ENCODE measurements at regions not wholly inside any gene's neighbourhood (a gene's known extent, or its start where the extent isn't known, plus 50 kb on each side); places are given as distances from the start of the nearest gene placed in this dataset.
"Not testable (repeated sequence)": the region's sequence is repeated elsewhere in the genome, so short reads cannot be mapped to it uniquely, and the experiment has no call there.

DNA sequence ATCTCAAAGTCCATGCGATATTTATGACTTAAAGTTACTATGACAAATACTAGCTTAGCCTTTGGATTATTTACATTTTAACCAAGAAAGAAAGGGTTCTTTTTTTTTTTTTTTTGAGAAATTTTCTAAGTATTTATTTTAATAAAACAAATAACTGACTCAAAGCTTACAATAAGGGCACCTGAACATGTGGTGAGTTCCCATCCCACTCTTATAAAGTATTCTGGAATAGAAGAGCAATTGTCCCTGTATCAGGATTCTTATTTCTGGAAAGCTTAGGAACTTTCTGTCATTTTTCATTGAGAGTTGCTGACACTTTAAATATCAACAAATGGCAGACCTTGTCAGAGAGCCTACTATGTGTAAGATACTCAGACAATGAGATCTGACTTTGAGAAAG lies 686.1 kb upstream of the SOX9 start:
- no peak for FAIRE-seq
- no peak for DNase-seq (ENCODE audit: insufficient read length, low spot score)

DNA sequence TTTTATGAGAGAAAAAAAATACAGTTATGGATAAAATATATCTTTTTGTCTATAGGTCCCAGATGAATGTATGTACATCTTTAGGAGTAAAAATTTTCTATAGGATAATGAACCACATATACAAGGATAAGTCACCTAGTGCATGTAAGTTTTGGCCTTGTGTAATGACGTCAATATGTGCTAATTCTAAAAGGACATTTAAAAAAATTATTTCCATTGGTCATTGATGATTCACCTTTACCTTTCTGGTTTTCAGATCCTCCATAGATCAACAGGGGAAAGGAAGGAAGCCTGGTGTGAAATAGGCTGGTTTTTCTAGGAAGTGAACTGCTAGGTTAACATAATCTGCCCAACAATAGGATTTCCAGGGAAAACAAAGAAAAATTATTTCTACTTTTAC lies 684.3 kb upstream of the SOX9 start:
- DNase-seq (ENCODE audit: insufficient read length, low spot score) (no peak), FAIRE-seq (no peak)

DNA sequence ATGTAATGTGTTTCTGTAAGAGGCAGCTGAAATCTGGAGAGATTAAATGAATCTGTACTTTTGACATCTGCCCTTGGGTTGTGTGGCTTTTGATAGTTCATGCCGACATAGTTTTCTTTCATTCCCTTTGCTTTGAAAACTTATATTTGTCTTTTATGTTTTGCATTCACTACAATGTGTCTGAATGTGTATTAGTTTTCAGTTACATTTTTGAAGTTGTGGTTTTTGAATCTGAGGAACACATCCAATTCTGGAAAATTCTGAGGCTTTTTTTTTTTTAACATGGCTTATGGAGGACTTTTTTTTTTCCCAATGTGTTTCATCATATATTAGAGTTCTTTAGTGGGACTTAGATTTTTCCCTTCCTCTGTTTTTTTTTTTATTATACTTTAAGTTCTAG lies 683.7 kb upstream of the SOX9 start:
- no peak for FAIRE-seq
- no peak for DNase-seq (ENCODE audit: insufficient read length, low spot score)

DNA sequence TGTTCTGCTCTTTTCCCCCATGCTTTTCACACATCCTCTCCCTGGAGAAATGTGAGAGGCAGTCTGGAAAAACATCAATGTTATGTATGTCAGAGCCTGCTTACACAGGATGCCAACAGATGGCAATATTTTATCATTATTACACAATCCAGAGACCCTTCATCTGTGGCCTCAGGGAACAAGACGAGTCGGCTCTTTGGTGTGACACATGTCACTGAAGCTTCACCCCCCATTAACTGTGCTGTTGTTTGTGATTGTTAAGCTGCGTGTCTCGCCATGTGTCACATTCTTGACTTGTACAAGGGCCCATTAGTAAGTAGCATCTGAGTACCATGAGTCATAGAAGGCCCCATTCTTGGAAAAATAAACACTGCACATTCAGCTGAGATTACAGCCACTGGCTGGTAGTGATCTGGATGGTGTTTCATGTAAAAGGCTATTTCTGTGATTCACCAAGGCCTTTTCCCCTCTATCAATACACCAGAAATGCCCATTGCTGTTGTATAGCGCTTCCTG lies 682.1 kb upstream of the SOX9 start:
- peak; percentile 61 for DNase-seq (ENCODE audit: insufficient read length, low spot score)
- peak; percentile 99 for FAIRE-seq

DNA sequence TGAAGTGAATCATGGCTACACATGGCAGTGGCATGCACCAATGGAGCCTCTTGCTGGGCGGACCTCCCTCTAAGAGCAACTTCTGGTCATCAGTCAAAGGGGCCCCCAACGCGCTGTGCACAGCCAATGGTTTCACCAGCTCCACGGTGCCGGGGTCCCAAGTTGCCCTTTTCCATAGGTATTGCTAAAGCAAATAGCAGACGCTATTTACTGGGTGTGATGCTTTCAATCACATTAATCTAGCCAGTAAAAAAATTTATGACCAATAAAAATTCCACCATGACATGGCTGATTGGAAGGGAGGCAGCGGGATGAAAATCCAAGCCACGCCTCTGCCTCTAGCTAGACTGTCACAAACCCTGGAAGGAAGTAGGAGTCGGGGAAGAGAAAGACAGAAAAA lies 680.3 kb upstream of the SOX9 start:
- FAIRE-seq (no peak), DNase-seq (ENCODE audit: insufficient read length, low spot score) (no peak)

DNA sequence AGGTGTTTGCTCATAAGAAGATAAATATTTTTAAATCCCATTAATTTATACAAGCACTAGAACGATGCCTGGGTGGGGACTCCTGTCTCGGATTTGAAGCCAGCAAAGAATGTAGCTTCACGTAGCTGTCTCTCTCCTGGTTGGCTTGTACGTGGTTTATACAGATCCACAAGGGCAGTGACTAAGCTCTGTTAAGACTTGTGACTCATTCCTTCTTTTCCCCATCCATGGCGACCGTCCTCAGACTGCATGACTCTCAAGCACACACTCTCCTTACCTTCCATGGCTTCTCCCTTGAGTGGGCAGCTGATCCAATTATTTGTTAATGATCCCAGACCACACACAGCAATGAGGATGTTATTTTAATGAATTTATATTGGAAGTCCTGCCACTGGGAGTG lies 679.7 kb upstream of the SOX9 start:
- DNase-seq (ENCODE audit: insufficient read length, low spot score) (peak; percentile 33), FAIRE-seq (peak; percentile 89)

DNA sequence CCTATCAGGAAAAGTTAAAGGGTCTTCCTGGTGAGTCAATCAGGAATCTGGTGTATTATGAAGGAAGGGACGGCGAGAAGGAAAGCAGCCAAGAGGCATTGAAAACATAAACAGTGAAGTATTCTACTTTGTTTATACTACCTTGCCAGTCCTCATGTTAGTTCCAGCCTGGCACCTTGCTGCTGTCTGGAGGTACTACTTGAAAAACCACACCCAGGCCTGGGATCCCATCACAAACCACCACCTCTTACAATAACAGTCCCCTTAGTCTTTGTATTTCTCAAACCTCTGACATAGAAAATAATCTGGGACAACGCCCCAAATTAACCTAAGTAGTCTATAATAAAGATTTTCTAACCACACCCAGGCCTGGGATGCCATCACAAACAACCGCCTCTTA lies 676.7 kb upstream of the SOX9 start:
- FAIRE-seq = no peak
- no peak for DNase-seq (ENCODE audit: insufficient read length, low spot score)

DNA sequence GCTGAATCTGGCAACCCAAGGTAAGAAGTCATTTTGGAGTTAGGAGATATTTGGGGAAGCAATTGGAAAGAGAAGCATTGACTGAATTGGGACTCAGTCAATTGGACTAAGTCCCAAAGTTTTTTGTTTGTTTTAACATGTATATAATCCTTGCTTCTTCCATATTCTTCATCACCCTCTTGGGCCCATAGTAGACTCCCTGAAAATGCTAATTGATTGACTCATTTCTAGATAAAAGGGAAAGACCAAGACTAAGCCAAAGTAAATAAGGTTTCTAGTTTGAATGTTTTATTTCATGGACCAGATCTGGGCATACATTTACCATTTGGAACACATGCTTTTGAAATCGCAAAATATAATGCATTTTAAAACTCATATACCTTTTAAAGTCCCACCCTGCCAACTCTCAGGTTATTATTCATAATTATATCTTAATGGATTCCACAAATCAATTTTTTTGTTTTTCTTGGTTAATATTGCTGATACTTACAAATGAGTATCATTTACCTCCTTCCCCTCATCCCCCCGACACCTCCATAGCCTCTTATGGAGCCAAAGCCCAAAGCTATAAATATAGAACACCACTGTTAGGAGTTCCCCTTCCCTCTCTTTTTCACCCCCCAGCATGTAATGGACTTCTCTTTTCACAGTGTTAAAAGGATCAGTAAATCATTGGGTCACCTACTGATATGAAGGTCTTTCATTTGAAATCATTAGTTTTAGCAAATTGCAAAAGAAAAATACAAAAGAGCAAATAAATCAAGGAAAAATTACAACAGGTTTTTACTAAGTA lies 674.0 kb upstream of the SOX9 start:
- FAIRE-seq (no peak), DNase-seq (ENCODE audit: insufficient read length, low spot score) (no peak)

DNA sequence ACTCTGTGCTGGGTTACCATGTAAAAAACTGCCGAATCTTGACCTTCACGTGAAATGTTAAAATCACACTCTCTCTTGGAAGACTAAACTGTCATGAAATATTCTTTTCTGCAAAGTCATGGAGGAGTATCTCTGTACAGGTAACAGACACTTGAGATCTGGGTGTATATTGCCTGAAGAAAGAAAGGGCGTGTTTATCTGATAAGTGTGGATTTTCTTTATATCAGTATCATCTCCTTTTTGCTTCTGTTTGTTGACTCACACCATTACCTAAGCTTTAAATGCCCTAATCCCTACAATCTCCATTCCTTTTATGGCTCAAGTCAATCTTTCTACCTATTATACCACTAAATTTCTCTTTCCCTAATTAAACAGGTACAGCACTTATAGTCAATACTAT lies 673.2 kb upstream of the SOX9 start:
- no peak for FAIRE-seq
- DNase-seq (ENCODE audit: insufficient read length, low spot score) = no peak

DNA sequence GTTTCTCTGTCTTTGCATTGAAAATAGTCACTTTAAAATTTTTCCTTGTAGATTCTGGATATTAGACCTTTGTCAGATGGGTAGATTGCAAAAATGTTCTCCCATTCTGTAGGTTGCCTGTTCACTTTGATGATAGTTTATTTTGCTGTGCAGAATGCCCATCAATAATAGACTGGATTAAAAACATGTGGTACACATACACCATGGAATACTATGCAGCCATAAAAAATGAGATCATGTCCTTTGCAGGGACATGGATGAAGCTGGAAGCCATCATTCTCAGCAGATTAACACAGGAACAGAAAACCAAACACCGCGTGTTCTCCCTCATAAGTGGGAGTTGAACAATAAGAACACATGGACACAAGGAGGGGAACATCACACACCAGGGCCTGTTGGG lies 670.2 kb upstream of the SOX9 start:
- DNase-seq (ENCODE audit: insufficient read length, low spot score); FAIRE-seq: not testable (repeated sequence)

DNA sequence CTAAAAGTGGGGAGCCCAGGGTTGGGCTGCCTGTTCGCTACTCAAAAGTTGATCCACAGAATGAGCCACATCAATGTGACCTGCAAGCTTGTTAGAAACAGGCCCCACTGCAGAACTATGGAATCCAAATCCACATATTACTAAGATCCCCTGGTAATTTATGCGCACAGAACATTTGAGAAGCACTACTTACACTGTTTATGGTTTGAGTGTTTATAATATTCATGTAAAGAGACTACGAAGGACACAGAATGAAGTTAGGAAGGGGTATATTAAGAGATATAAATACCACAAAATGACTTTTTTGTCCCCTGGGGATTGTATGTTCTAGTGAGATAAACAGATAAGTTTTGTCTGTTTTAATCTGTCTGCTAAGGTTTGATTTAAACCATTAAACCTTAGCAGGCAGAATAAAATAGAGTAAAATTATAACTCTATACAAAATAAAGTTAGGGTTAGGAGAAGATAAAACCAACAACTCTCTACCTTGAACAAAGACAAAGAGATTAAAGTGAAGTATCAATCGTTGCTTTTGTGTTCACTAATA lies 666.9 kb upstream of the SOX9 start:
- no peak for DNase-seq (ENCODE audit: insufficient read length, low spot score)
- no peak for FAIRE-seq

DNA sequence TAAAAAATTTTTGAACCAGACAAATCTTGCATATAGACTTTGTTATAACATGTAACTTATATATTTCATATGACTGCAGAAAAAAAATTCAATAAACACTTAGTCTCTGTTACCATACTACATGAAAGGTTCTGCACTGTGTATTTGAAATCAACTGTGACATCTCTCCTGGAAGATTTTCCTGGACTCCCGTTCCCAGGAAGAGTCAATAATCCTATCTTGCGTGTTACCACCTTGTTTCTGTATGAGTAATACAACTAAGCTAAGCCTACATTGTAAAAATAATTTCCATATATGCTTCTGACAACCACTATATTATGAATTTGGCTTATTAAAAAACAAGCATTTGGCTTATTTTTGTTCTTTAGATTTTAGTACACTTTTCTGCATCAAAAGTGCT lies 665.6 kb upstream of the SOX9 start:
- DNase-seq (ENCODE audit: insufficient read length, low spot score) (no peak), FAIRE-seq (no peak)

DNA sequence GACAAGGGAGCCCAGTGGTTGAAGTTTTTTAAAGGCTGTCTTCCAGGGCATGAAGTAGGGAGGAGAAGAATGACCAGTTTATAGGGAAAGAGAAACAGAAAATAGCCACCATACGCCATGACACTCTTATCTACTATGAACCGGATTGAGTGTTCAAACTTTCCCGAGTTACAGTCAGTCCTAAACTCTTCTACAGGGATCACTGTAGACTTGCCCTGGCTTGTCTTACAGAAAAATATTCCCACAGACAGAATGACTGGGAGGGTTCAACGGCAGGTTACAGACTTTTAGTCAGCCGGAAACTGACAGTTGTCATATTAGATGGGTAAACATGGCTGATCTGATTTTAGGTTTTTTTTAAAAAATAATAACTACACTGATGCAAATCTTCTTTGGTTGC lies 662.5 kb upstream of the SOX9 start:
- no peak for FAIRE-seq
- DNase-seq (ENCODE audit: insufficient read length, low spot score) = no peak

DNA sequence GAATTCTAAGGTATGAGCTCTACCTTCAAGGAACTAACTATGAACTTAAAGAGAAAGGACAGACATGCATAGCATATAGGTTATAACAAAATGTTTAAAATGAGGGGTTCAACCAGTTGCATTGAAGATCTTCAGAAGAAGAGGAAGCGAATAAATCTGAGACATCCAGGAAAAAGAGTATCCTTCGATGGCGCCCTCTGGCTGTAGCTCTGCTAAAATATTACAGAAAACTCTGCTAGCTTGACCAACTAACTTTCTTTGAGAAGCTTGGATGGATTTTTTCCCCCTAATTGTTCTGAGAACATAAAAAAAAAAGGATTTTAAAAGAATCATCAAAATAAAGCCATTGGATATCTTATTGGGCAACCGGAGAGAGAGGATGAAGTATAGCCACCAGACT lies 659.9 kb upstream of the SOX9 start:
- FAIRE-seq (no peak), DNase-seq (ENCODE audit: insufficient read length, low spot score) (no peak)

DNA sequence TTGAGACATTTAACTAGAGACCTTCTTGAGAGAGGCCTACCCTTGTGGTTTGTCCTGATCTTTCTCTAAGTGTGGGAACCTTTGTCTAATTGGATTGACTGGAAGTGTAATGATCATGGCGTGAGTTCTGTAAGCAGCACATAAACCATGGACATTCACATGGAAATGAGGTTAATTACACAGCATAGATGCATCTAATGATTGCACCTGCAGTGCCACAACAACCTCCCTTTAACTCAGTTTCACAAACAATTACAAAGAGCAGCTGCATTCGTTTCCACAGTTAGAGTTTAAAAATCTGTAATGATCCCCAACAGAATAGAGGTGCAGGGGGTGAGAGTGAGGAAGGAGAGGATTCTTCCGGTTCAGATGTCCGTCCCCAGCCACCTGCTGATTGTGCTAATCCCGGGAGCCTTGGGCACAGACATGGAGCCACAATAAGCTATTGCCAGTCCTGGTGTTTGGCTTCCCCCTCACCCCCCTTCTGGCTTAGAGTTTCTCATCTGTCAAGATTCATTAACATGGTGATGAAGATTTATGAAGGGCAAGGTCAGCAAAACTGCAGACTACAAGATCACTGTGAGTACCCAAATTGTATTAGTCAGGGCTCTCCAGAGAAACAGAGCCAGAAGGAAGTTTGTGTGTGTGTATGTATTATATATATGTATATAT lies 659.2 kb upstream of the SOX9 start:
- DNase-seq (ENCODE audit: insufficient read length, low spot score) = no peak
- FAIRE-seq = no peak

DNA sequence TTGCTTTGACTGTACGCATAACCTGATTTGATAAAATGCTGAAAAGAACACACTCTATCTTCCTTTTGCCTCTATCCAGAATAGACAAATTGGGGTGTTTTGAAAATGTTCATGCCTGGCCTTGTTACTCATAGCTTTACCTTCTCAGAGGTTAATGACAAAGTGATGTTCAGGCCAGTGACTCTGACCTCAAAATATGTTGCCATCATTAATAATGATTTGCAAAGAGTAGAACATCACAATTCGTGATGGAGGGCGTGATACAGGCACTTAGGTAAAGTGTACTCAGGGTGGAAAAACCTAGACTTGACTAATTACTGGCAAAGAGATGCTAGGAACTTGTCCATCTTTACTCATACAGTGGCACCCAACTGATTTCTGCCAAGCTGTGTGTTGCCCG lies 656.6 kb upstream of the SOX9 start:
- DNase-seq (ENCODE audit: insufficient read length, low spot score) (no peak), FAIRE-seq (no peak)

DNA sequence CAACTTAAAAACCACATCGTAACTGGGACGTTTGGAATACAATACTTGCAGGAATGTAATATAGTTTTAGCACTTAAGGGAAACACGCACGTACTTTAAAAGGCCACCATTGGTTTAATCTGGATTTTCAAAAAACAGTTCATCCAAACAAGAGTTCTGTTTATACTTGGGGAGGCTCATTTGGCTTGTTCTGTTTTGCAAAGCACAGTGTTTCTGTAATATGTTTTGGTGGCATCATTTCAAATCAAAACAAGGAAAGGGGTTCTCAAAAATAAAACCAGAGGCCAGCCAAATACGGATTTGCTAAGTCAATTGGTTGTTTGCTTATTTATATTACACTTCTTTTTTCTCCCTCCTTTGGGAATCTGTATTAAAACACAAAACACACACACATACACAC lies 656.1 kb upstream of the SOX9 start:
- DNase-seq (ENCODE audit: insufficient read length, low spot score) = no peak
- FAIRE-seq = no peak

DNA sequence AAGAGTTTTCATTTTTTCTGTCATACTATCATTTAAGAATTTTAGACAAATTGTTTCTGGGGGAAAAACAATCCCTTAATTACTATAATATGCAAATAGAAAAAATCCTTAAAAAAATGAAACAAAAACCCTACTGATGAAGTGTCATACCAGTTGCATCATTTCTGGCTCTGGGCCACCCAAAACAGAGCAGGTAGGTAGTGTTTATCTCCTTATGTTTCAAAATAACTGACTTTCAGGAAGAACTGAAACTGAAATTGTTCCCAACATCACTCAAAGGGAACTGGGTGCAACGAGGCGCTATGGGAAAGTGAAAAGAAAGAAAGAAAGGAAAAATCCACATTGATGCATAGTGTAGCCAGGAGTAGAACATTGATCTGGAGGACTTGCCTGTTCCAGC lies 653.1 kb upstream of the SOX9 start:
- no peak for DNase-seq (ENCODE audit: insufficient read length, low spot score)
- FAIRE-seq = no peak

DNA sequence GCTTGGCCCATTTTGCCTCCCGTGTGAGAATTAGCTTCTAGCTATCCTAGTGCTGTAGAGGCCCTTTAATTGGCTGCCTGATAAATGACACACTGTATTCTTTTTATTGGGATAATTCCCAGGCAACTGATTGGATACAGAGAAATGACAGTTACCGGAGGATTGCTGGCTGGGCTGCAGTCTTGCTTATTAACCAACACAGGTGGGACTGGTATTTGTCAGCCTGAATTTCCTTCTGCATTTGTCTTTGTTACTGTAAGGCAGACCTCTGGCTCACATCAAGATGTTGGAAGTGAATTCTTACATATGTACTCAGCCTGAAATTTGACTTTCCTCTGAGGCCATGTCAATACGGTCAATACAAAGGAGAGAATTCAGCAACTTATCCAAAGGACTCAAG lies 650.8 kb upstream of the SOX9 start:
- DNase-seq (ENCODE audit: insufficient read length, low spot score) (no peak), FAIRE-seq (no peak)

DNA sequence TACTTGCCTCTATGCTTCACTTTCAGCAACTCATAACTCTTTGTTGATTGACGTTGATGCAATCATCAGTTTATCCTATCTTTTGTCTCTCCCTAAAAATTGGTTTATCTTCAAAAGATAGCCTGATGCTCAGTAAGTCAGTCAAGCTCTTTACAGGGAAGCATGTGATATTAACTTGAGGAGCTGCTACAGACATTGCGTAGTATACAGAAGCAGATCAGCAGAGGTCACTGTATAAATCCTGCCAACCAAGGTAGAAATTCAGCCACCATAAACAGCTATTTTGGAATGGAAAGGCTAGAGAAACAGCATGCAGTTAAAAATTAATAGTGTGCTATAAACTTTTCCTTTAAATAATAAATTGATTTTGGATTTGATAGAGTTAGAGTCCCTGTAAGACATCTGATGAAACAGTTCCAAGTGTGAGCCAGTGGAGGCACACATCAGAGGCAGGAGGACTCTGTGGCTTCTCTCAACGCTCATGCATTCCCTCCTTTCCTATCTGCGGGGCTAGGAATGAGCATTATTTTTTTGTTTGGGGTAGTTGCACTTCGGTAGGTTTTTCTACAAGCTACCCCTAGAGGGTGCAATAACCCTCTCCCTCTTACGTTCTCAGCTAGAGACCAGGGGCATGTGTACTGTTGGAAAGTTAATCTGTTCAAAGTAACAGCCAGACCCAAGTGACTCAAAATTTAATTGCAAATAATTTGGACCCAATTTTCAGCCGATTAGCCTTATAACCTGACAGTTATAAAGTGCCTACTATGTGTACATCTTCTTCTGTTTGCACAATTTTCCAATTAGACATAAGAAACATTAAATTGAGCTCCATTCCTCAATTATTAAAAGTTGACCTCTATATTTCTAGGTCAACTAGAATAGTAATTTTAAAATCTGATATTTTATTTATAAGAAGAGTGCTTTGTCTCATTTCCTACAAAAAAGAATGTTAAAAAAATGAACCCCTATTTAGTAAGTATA lies 647.7 kb upstream of the SOX9 start:
- DNase-seq (ENCODE audit: insufficient read length, low spot score) (peak; percentile 57), FAIRE-seq (no peak)

DNA sequence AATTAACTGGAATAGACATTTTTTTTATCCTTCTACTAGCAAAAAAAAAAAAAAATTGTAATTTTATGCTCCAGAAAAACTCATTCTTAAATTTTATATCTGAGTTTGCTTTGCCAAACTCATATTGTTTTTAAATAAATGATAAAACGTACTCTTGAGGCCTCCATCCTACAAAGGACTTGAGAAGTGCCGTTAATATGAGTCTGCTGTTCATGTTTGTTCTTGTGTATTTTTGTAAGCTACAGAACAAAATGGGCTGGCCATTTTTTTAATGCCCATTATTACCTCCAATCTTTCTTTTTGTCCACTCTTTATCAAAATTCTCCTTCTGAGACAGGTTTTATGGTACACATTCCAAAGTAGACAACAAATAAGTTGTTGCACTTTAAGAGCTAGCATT lies 643.5 kb upstream of the SOX9 start:
- no peak for FAIRE-seq

More for the DNA sequence above, 643.5 kb upstream of the SOX9 start:
- DNase-seq (ENCODE audit: insufficient read length, low spot score) = no peak
